Fibroblast of mammary gland (primary cell): ENCODE measurements at regions not wholly inside any gene's neighbourhood (a gene's known extent, or its start where the extent isn't known, plus 50 kb on each side); places are given as distances from the start of the nearest gene placed in this dataset.

ENCODE experiments used
- DNase-seq: peaks from one replicate; pipeline ENCODE4 v3.0.0-alpha.2; 2010; ENCODE audit warnings: low read depth
- H3K4me3 ChIP-seq: 2 replicates; pipeline ENCODE4 v1.5.1; 2011; ENCODE audit warnings: low read depth, mild to moderate bottlenecking, low read length, moderate library complexity; ENCODE audit not compliant: control insufficient read depth
- CTCF ChIP-seq: conservative IDR thresholded peaks from 2 replicates; pipeline ENCODE4 v1.5.1; 2011; ENCODE audit warnings: low read depth, low read length, inconsistent platforms; ENCODE audit not compliant: control insufficient read depth, insufficient read depth

GRCh38 chr1:182003953-182004586, 57.4 kb downstream of the ZNF648 start:
- DNase-seq: no peak
- H3K4me3 ChIP-seq: no peak overlapping the region
- no peak for TF ChIP-seq CTCF

GRCh38 chr1:182003025-182003725, 58.3 kb downstream of the ZNF648 start:
- no peak overlapping the region for H3K4me3 ChIP-seq
- no peak for TF ChIP-seq CTCF
- DNase-seq: no peak

- H3K4me3 ChIP-seq: no peak overlapping the region
- DNase-seq: no peak
- TF ChIP-seq CTCF: no peak
Measured at GRCh38 chr1:182002570-182002969, 58.9 kb downstream of the ZNF648 start.

- no peak for TF ChIP-seq CTCF
- DNase-seq: no peak
- H3K4me3 ChIP-seq: no peak overlapping the region
Measured at GRCh38 chr1:181998858-181999257, 62.7 kb downstream of the ZNF648 start.

- no peak for TF ChIP-seq CTCF
- DNase-seq: no peak
- no peak overlapping the region for H3K4me3 ChIP-seq
Measured at GRCh38 chr1:181992072-181992471, 69.4 kb downstream of the ZNF648 start.

- no peak overlapping the region for H3K4me3 ChIP-seq
- no peak for TF ChIP-seq CTCF
- DNase-seq: no peak
Measured at GRCh38 chr1:181990728-181991127, 70.8 kb downstream of the ZNF648 start.
